ENCODE measurements at regions not wholly inside any gene's neighbourhood (a gene's known extent, or its start where the extent isn't known, plus 50 kb on each side); places are given as distances from the start of the nearest gene placed in this dataset.

GRCh38 chr19:32012886-32013631, 332.4 kb upstream of the ZNF507 start:
- TF ChIP-seq CTCF (IDR thresholded peaks at IDR 0.05): no peak
- H3K27me3 Mint-ChIP-seq (ENCODE audit: insufficient read depth): no peaks in the 10 kb centered on the region
- no peaks in the 10 kb centered on the region for H3K4me1 Mint-ChIP-seq (ENCODE audit: low read depth)
- H3K9me3 Mint-ChIP-seq: peaks cover 34% of the 10 kb centered on the region
- DNase-seq: no peak
- H3K27ac Mint-ChIP-seq: no peak overlapping the region
- H3K36me3 Mint-ChIP-seq (ENCODE audit: low read depth): no peaks in the 10 kb centered on the region
- no peak overlapping the region for H3K4me3 Mint-ChIP-seq

- Mint-ChIP-seq H3K9me3 (peaks cover 50% of the 10 kb centered on the region), H3K27me3 (ENCODE audit: insufficient read depth) (no peaks in the 10 kb centered on the region; the same call in 1 of the 2 replicates), H3K36me3 (ENCODE audit: low read depth) (no peaks in the 10 kb centered on the region), H3K4me3 (no peak overlapping the region), H3K27ac (no peak overlapping the region), H3K4me1 (ENCODE audit: low read depth) (no peaks in the 10 kb centered on the region)
- no peak for DNase-seq
- no peak for TF ChIP-seq CTCF (IDR thresholded peaks at IDR 0.05)
Observed at GRCh38 chr19:32017176-32017953, 328.0 kb upstream of the ZNF507 start.

GRCh38 chr19:32018014-32018413, 327.4 kb upstream of the ZNF507 start:
- no peak for TF ChIP-seq CTCF (IDR thresholded peaks at IDR 0.05)
- H3K27me3 Mint-ChIP-seq (ENCODE audit: insufficient read depth): no peaks in the 10 kb centered on the region; the same call in 1 of the 2 replicates
- H3K4me3 Mint-ChIP-seq: no peak overlapping the region
- peaks cover 46% of the 10 kb centered on the region for H3K9me3 Mint-ChIP-seq
- no peaks in the 10 kb centered on the region for H3K36me3 Mint-ChIP-seq (ENCODE audit: low read depth)
- H3K4me1 Mint-ChIP-seq (ENCODE audit: low read depth): no peaks in the 10 kb centered on the region
- no peak for DNase-seq
- H3K27ac Mint-ChIP-seq: no peak overlapping the region

GRCh38 chr19:32020538-32020937, 324.9 kb upstream of the ZNF507 start:
- H3K36me3 Mint-ChIP-seq (ENCODE audit: low read depth): 0 out of 2 replicates have a peak, but pooled peaks cover under 1% of the 10 kb centered on the region
- H3K9me3 Mint-ChIP-seq: peaks cover 45% of the 10 kb centered on the region
- no peak for DNase-seq
- H3K27me3 Mint-ChIP-seq (ENCODE audit: insufficient read depth): peaks cover 2% of the 10 kb centered on the region
- H3K4me1 Mint-ChIP-seq (ENCODE audit: low read depth): no peaks in the 10 kb centered on the region
- TF ChIP-seq CTCF (IDR thresholded peaks at IDR 0.05): no peak
- H3K27ac Mint-ChIP-seq: no peak overlapping the region
- H3K4me3 Mint-ChIP-seq: no peak overlapping the region

- H3K9me3 Mint-ChIP-seq: peaks cover 61% of the 10 kb centered on the region
- DNase-seq: no peak
- H3K27me3 Mint-ChIP-seq (ENCODE audit: insufficient read depth): peaks cover 2% of the 10 kb centered on the region
- peaks cover 15% of the 10 kb centered on the region; the same call in 1 of the 2 replicates for H3K36me3 Mint-ChIP-seq (ENCODE audit: low read depth)
- no peak for TF ChIP-seq CTCF (IDR thresholded peaks at IDR 0.05)
- no peak overlapping the region for H3K4me3 Mint-ChIP-seq
- no peak overlapping the region for H3K27ac Mint-ChIP-seq
- H3K4me1 Mint-ChIP-seq (ENCODE audit: low read depth): no peaks in the 10 kb centered on the region
Observed at GRCh38 chr19:32022044-32022640, 323.3 kb upstream of the ZNF507 start.

Data from HFFc6 (cell line).